ENCODE measurements at regions not wholly inside any gene's neighbourhood (a gene's known extent, or its start where the extent isn't known, plus 50 kb on each side); places are given as distances from the start of the nearest gene placed in this dataset.

- 64 to 70% (median 67%) methylated on average over 16 of the region's 16 CpGs for WGBS, 4 donors
- Histone ChIP-seq H3K9me3 (replicated peaks in 1 of 3) (no peaks in the 10 kb centered on the region), H3K4me3 (no peak overlapping the region), H3K36me3 (replicated peaks in 1 of 2) (no peaks in the 10 kb centered on the region), H3K4me1 (replicated peaks in 1 of 2) (no peaks in the 10 kb centered on the region), H3K27ac (peak overlapping the region in 1 of 5 donors; percentile 4), H3K27me3 (no peaks in the 10 kb centered on the region)
- peak in 3 of 7 donors; percentile 8 to 49 (median 20) for DNase-seq
- TF ChIP-seq POLR2A (IDR thresholded peaks at IDR 0.05) (no peak), CTCF (IDR thresholded peaks at IDR 0.05) (no peak)
- intact Hi-C loops (cut with DNase I), result no loop called here
Measured at GRCh38 chr11:45365961-45366618, 79.9 kb upstream of the SYT13 start.

GRCh38 chr11:45362636-45363035 is 76.5 kb upstream of the SYT13 start:
- H3K4me1 ChIP-seq (replicated peaks in 1 of 2), result no peaks in the 10 kb centered on the region
- H3K4me3 ChIP-seq, result no peak overlapping the region
- intact Hi-C loops (cut with DNase I), result no loop called here
- no peaks in the 10 kb centered on the region for H3K9me3 ChIP-seq (replicated peaks in 1 of 3)
- no peaks in the 10 kb centered on the region for H3K27me3 ChIP-seq
- no peaks in the 10 kb centered on the region for H3K36me3 ChIP-seq (replicated peaks in 1 of 2)
- no peak for DNase-seq
- no peak overlapping the region for H3K27ac ChIP-seq
- 14 to 27% (median 24%) methylated on average over 3 of the region's 3 CpGs for WGBS, 4 donors
- TF ChIP-seq POLR2A (IDR thresholded peaks at IDR 0.05) (no peak), CTCF (IDR thresholded peaks at IDR 0.05) (no peak)

- no peaks in the 10 kb centered on the region for H3K27me3 ChIP-seq
- TF ChIP-seq CTCF (IDR thresholded peaks at IDR 0.05) (no peak), POLR2A (IDR thresholded peaks at IDR 0.05) (no peak)
- H3K36me3 ChIP-seq (replicated peaks in 1 of 2), result no peaks in the 10 kb centered on the region
- H3K4me3 ChIP-seq, result no peak overlapping the region
- WGBS, 4 donors, result 69 to 82% (median 73%) methylated on average over 2 of the region's 2 CpGs
- intact Hi-C loops (cut with DNase I), result no loop called here
- no peaks in the 10 kb centered on the region for H3K4me1 ChIP-seq (replicated peaks in 1 of 2)
- H3K27ac ChIP-seq, result no peak overlapping the region
- no peaks in the 10 kb centered on the region for H3K9me3 ChIP-seq (replicated peaks in 1 of 3)
- DNase-seq, result peak in 2 of 7 donors; percentile 1 to 6
Measured at GRCh38 chr11:45361551-45361950, 75.4 kb upstream of the SYT13 start.

GRCh38 chr11:45355706-45356041 is 69.5 kb upstream of the SYT13 start:
- intact Hi-C loops (cut with DNase I), result no loop called here
- WGBS, 4 donors, result 12 to 18% (median 16%) methylated on average over 5 of the region's 5 CpGs
- H3K27ac ChIP-seq, result peak overlapping the region in 2 of 5 donors; percentile 63 to 75

More at GRCh38 chr11:45355706-45356041, 69.5 kb upstream of the SYT13 start:
- no peaks in the 10 kb centered on the region for H3K9me3 ChIP-seq (replicated peaks in 1 of 3)
- H3K36me3 ChIP-seq (replicated peaks in 1 of 2), result no peaks in the 10 kb centered on the region
- DNase-seq, result peak in 1 of 7 donors; percentile 48
- H3K4me1 ChIP-seq (replicated peaks in 1 of 2), result no peaks in the 10 kb centered on the region
- peak overlapping the region in 2 of 4 donors; percentile 23 to 78 for H3K4me3 ChIP-seq
- H3K27me3 ChIP-seq, result no peaks in the 10 kb centered on the region
- TF ChIP-seq POLR2A (IDR thresholded peaks at IDR 0.05) (no peak), CTCF (IDR thresholded peaks at IDR 0.05) (no peak)
